CD4-positive, alpha-beta memory T cell (primary cell): ENCODE measurements at regions not wholly inside any gene's neighbourhood (a gene's known extent, or its start where the extent isn't known, plus 50 kb on each side); places are given as distances from the start of the nearest gene placed in this dataset.

Source experiments
- CTCF ChIA-PET: fragments of 350-600 bp; sonication (Branson Sonifier 250); formaldehyde crosslinking; loops from one replicate; lab custom pipeline; 2021; ENCODE audit warnings: inconsistent platforms; ENCODE audit not compliant: partially characterized antibody; lab: Charles Lee
- POLR2A ChIA-PET: fragments of 350-600 bp; sonication (Branson Sonifier 250); formaldehyde crosslinking; loops from one replicate; lab custom pipeline; 2021; ENCODE audit not compliant: partially characterized antibody; lab: Charles Lee
- DNase-seq, 5 donors: peaks; one replicate each; pipeline versions ENCODE4 v3.0.0 to v3.0.0-alpha.2; 2020 to 2022; ENCODE audit warnings: mixed read lengths in 1 of 5
- H3K27ac ChIP-seq: one replicate; pipeline ENCODE4 v1.7.0; 2013; ENCODE audit warnings: low read depth, low read length
- H3K27me3 ChIP-seq: 2 replicates; pipeline ENCODE4 v1.7.0; 2013; ENCODE audit warnings: mild to moderate bottlenecking, low read length, moderate library complexity; ENCODE audit not compliant: insufficient read depth
- H3K36me3 ChIP-seq: 2 replicates; pipeline ENCODE4 v1.7.0; 2013; ENCODE audit warnings: mild to moderate bottlenecking, low read length, moderate library complexity; ENCODE audit not compliant: insufficient read depth
- H3K4me1 ChIP-seq: 2 replicates; pipeline ENCODE4 v1.7.0; 2013; ENCODE audit warnings: mild to moderate bottlenecking, low read length, moderate library complexity; ENCODE audit not compliant: insufficient read depth
- H3K4me3 ChIP-seq, 2 donors: one replicate each; pipeline ENCODE4 v1.7.0; 2013; ENCODE audit warnings: low read length in 2 of 2, mild to moderate bottlenecking in 1 of 2
- H3K9me3 ChIP-seq, 2 donors: one replicate each; pipeline ENCODE4 v1.7.0; 2013; ENCODE audit warnings: low read length in 2 of 2, control low read depth in 1 of 2; ENCODE audit not compliant: control insufficient read depth in 1 of 2
- H3K27ac Mint-ChIP-seq, 7 donors: one replicate each; pipeline ENCODE4 v1.8.0; 2020 to 2021; ENCODE audit warnings: mixed read lengths in 7 of 7, mild to moderate bottlenecking in 6 of 7, inconsistent platforms in 3 of 7, moderate library complexity in 3 of 7
- H3K27me3 Mint-ChIP-seq, 2 donors: one replicate each; pipeline ENCODE4 v1.8.0; 2020 to 2021; ENCODE audit warnings: mixed read lengths in 2 of 2
- H3K36me3 Mint-ChIP-seq, 2 donors: one replicate each; pipeline ENCODE4 v1.8.0; 2020 to 2021; ENCODE audit warnings: mixed read lengths in 2 of 2, inconsistent platforms in 1 of 2, mild to moderate bottlenecking in 1 of 2
- H3K4me1 Mint-ChIP-seq, 4 donors: one replicate each; pipeline ENCODE4 v1.8.0; 2020 to 2021; ENCODE audit warnings: mixed read lengths in 4 of 4, mild to moderate bottlenecking in 1 of 4
- H3K4me3 Mint-ChIP-seq, 8 donors: one replicate each; pipeline ENCODE4 v1.8.0; 2020 to 2021; ENCODE audit warnings: mixed read lengths in 8 of 8, mild to moderate bottlenecking in 7 of 8, moderate library complexity in 6 of 8, inconsistent platforms in 3 of 8
- H3K9me3 Mint-ChIP-seq, 8 donors: one replicate each; pipeline ENCODE4 v1.8.0; 2020 to 2021; ENCODE audit warnings: mixed read lengths in 8 of 8, mild to moderate bottlenecking in 5 of 8, inconsistent platforms in 3 of 8, moderate library complexity in 1 of 8
- intact Hi-C: fragments of 100-400 bp; cut with micrococcal nuclease; formaldehyde crosslinking; loops from one replicate; pipeline ENCODE4 v1.15.1; 2023

DNA sequence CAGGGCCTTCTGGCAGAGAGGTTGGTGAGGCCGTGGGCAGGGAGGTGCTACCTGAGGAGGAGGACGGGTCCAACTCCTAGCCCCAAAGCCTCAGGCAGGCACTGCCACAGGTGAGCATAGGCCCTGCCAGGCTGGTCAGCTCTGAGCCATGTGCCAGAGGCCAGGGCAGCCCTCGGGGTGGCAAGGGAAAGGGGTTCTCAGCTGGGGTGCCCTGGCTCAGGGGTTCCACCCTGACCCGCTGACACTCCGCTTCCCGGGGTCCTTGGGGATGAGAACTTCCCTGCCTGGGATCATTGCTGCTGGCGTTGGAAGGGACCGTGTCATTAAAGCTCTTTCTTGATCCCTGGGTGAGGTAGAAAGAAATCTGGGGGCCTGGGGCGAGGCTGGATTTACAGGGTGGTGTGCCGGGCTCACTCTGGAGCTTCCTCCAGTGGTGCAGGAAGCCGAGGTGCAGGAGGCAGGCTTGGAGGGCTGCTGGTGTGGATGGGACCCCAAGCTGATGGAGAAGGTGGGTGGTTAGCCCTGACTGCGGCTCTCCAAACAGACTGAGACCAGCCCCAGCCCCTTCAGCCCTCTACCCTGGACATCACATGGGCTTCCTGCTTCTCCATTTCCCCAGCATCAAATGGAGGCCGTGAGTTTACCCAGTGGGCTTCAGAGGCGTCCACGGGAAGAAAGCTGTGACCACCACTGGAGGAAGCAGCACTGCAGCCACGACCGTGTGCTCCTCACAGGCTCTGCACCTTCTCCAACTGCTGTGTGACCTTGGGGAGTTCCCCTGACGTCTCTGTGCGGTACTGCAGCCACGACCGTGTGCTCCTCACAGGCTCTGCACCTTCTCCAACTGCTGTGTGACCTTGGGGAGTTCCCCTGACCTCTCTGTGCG, 295.2 kb downstream of the NDUFA10 start:
- Histone ChIP-seq H3K4me3 (no peak overlapping the region), H3K27me3 (no peaks in the 10 kb centered on the region), H3K36me3 (no peaks in the 10 kb centered on the region), H3K9me3 (no peaks in the 10 kb centered on the region), H3K27ac (no peak overlapping the region), H3K4me1 (no peaks in the 10 kb centered on the region)
- Mint-ChIP-seq H3K9me3 (peaks cover 0 to 8% (median 5%) of the 10 kb centered on the region in 8 donors), H3K4me1 (peaks cover 3 to 9% (median 8%) of the 10 kb centered on the region in 4 donors), H3K27ac (peak overlapping the region in 1 of 7 donors; percentile 47), H3K36me3 (no peaks in the 10 kb centered on the region), H3K4me3 (no peak overlapping the region), H3K27me3 (no peaks in the 10 kb centered on the region)
- peak in 2 of 5 donors; percentile 7 to 8 for DNase-seq
- intact Hi-C loops, result no loop called here
- ChIA-PET CTCF (interaction anchor here (1.0 to 1.1 kb wide), 2 partner anchors 10 to 26 kb away, joined by 3 read pairs; no protein-coding TSS in a partner anchor), POLR2A (no interaction called here)

DNA sequence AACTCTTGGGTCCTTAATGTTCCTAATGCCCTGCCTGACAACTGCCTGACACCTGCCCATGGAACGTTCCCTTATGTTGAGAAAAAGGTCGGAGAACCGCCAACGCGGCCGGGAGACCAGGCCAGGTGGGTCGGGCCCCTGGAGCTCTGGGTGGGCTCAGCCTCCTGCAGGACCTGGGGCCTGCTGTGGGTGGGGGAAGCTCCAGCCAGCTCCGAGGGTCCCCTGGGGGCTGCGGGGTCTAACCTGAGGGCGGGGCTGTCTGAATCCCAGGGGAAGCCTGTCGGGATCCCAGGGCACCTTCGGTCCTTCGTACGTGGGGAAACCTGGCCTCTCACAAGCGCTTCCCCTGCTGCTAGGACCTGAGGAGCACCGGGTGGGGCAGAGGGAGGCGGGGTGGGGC, 296.0 kb downstream of the NDUFA10 start:
- Histone ChIP-seq H3K36me3 (no peaks in the 10 kb centered on the region), H3K27ac (no peak overlapping the region), H3K4me3 (no peak overlapping the region), H3K4me1 (no peaks in the 10 kb centered on the region), H3K27me3 (no peaks in the 10 kb centered on the region), H3K9me3 (no peaks in the 10 kb centered on the region)
- no peaks in the 10 kb centered on the region for H3K27me3 Mint-ChIP-seq
- DNase-seq, result no peak
- intact Hi-C loops, result no loop called here
- peaks cover 3 to 9% (median 8%) of the 10 kb centered on the region in 4 donors for H3K4me1 Mint-ChIP-seq
- no peak overlapping the region for H3K27ac Mint-ChIP-seq
- no peak overlapping the region for H3K4me3 Mint-ChIP-seq
- H3K36me3 Mint-ChIP-seq, result no peaks in the 10 kb centered on the region
- CTCF ChIA-PET, result interaction anchor here (1.0 kb wide), 1 partner anchor 11 kb away, joined by 3 read pairs; no protein-coding TSS in a partner anchor
- H3K9me3 Mint-ChIP-seq, result peaks cover 0 to 7% (median 3%) of the 10 kb centered on the region in 8 donors
- POLR2A ChIA-PET, result no interaction called here

DNA sequence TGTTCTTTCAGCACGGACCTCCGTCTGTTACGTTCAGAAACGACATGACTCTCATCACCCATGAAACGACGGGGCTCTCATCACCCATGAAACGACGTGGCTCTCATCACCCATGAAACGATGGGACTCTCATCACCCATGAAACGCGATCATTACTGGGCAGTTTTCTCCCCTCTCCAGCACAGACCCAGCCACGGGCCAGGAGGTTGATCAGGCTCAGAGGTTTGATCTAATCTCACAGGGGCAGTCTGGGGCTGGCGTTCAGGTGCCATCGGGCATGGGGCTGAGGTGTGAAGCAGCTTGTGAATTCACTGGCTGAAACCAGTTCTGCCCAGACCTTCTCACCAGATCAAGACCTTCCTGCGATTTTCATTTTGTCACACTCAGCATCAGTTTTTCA, 296.4 kb downstream of the NDUFA10 start:
- H3K4me3 Mint-ChIP-seq, result no peak overlapping the region
- no peaks in the 10 kb centered on the region for H3K36me3 Mint-ChIP-seq
- DNase-seq, result no peak
- Histone ChIP-seq H3K27ac (no peak overlapping the region), H3K4me1 (no peaks in the 10 kb centered on the region), H3K4me3 (no peak overlapping the region), H3K9me3 (no peaks in the 10 kb centered on the region), H3K27me3 (no peaks in the 10 kb centered on the region), H3K36me3 (no peaks in the 10 kb centered on the region)
- H3K9me3 Mint-ChIP-seq, result peaks cover 0 to 3% (median under 1%) of the 10 kb centered on the region in 8 donors
- peaks cover 3 to 10% (median 8%) of the 10 kb centered on the region in 4 donors for H3K4me1 Mint-ChIP-seq
- H3K27ac Mint-ChIP-seq, result no peak overlapping the region
- intact Hi-C loops, result no loop called here
- CTCF ChIA-PET, result interaction anchor here (1.0 kb wide), 1 partner anchor 11 kb away, joined by 3 read pairs; no protein-coding TSS in a partner anchor
- POLR2A ChIA-PET, result no interaction called here
- H3K27me3 Mint-ChIP-seq, result no peaks in the 10 kb centered on the region

DNA sequence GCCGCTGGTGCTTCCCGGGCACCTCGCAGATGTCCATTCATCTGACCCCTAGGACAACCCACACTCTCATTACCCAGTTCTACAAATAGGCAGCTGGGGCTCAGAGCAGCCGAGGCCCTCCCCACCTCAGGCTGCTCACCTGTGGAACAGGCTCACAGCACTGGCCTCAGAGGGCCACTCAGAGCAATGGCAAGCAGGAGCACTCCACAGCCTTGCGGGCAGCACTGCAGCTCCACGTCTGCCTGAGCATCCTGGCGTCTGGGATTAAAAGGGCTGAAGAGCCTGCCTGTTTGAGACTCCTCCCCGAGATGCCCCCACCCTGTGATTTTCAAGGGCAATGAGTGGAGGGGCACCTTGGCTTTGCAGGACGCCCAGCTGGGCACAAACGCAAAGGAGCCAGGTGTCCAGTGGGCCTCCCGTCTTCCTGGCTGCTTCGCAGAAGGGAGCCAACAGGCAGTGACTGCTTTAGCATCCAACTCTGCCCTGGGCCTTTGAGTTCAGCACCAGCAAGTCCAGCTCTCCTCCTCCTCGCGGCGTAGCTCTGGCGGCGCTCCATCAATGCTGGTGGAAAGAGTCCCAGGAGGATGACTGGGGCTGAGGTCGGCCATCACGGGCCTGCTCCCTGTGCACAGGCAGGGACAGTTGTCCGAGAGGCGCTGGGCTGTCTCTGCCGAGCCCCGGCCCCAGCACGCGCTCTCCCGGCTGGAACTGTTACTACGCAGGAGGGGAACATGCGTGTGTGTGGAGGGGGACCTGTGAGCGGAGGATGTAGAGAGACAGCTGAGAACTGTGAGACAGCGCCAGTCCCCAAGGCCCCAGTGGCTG, 297.2 kb downstream of the NDUFA10 start:
- intact Hi-C loops, result no loop called here
- Mint-ChIP-seq H3K27me3 (no peaks in the 10 kb centered on the region), H3K27ac (no peak overlapping the region), H3K4me1 (peaks cover 3 to 11% (median 8%) of the 10 kb centered on the region in 4 donors), H3K36me3 (no peaks in the 10 kb centered on the region), H3K4me3 (no peak overlapping the region), H3K9me3 (no peaks in the 10 kb centered on the region)
- no peaks in the 10 kb centered on the region for H3K36me3 ChIP-seq
- no peak overlapping the region for H3K27ac ChIP-seq
- CTCF ChIA-PET, result no interaction called here
- DNase-seq, result no peak
- H3K9me3 ChIP-seq, result no peaks in the 10 kb centered on the region
- no peaks in the 10 kb centered on the region for H3K4me1 ChIP-seq
- no peak overlapping the region for H3K4me3 ChIP-seq
- POLR2A ChIA-PET, result no interaction called here
- H3K27me3 ChIP-seq, result no peaks in the 10 kb centered on the region

DNA sequence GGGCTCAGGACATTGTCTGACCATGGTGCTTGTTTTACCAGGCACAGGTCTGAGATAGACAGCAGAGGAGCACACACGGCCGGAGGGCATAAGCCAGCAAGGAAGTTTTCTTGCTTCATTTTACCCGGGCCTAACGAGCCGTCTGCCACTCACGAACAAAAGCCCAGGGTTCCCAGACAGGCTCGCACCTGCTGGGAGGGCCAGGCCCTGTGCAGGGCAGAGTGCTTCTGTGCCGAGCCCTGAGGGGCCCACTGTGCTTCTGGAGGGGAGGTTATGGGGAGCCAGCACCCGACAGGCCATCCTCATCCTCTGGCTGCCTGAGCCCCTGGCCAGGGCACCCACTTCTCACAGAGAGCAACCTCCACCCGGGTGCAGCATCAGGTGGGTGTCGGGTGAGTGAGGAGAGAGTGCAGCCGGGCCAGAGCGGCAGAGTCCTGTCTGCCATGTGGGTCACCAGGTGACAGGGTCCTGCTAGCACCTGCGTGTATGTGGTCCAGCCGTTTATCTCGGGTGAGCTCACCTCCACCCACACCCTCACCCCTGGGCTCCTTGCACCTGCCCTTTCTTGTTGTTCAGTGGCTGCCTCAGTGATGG, 297.9 kb downstream of the NDUFA10 start:
- peaks cover 3 to 11% (median 8%) of the 10 kb centered on the region in 4 donors for H3K4me1 Mint-ChIP-seq
- no peaks in the 10 kb centered on the region for H3K9me3 Mint-ChIP-seq
- H3K4me1 ChIP-seq, result no peaks in the 10 kb centered on the region
- no peaks in the 10 kb centered on the region for H3K27me3 Mint-ChIP-seq
- no peak overlapping the region for H3K27ac ChIP-seq
- H3K27me3 ChIP-seq, result no peaks in the 10 kb centered on the region
- no peak overlapping the region for H3K4me3 Mint-ChIP-seq
- ChIA-PET POLR2A (no interaction called here), CTCF (no interaction called here)
- H3K9me3 ChIP-seq, result no peaks in the 10 kb centered on the region
- no peak overlapping the region for H3K27ac Mint-ChIP-seq
- H3K36me3 ChIP-seq, result no peaks in the 10 kb centered on the region
- intact Hi-C loops, result no loop called here
- H3K4me3 ChIP-seq, result no peak overlapping the region
- H3K36me3 Mint-ChIP-seq, result no peaks in the 10 kb centered on the region
- DNase-seq, result no peak

DNA sequence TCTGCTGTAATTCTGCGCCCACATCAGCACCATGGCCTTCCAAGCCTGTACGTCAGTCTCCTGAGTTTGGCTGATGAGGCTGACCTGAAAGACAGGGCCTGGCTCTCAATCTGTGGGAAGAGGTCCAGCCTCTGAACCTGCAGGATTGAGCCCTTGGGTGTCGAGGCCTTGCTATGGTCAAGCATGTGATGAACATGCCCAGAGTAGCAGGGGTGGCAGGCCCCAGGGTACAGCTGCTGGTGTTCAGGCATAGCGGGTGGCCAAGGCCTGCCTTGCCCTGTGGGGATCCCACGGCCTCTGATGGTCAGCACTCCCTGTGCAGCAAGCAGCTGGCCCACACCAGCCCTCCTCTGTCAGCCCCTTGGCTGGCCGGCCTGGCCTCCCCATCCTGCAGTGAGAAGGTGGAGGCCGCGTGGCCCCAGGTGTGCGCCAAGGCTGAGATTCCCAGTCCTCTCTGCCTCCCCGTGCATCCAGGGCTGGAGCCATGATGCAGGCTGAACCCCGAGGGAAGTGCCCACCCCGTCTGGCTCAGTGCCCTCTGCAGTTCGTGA, 298.4 kb downstream of the NDUFA10 start:
- no peak for DNase-seq
- Mint-ChIP-seq H3K36me3 (no peaks in the 10 kb centered on the region), H3K27ac (no peak overlapping the region)

More for the DNA sequence above, 298.4 kb downstream of the NDUFA10 start:
- Histone ChIP-seq H3K4me1 (no peaks in the 10 kb centered on the region), H3K9me3 (no peaks in the 10 kb centered on the region), H3K27ac (no peak overlapping the region), H3K36me3 (no peaks in the 10 kb centered on the region), H3K27me3 (no peaks in the 10 kb centered on the region), H3K4me3 (no peak overlapping the region)
- no peaks in the 10 kb centered on the region for H3K27me3 Mint-ChIP-seq
- ChIA-PET CTCF (no interaction called here), POLR2A (no interaction called here)
- intact Hi-C loops, result no loop called here
- H3K9me3 Mint-ChIP-seq, result no peaks in the 10 kb centered on the region
- no peak overlapping the region for H3K4me3 Mint-ChIP-seq
- H3K4me1 Mint-ChIP-seq, result peaks cover 3 to 11% (median 8%) of the 10 kb centered on the region in 4 donors
